PFSK-1 (cell line): ENCODE measurements at regions not wholly inside any gene's neighbourhood (a gene's known extent, or its start where the extent isn't known, plus 50 kb on each side); places are given as distances from the start of the nearest gene placed in this dataset.

Experiments used
- FOXP2 ChIP-seq: optimal IDR thresholded peaks from 2 replicates; pipeline ENCODE3; 2011; ENCODE audit warnings: borderline replicate concordance, control low read depth, inconsistent platforms; ENCODE audit not compliant: insufficient read depth; ENCODE audit errors: extremely low read length, extremely low read depth
- POLR2AphosphoS5 ChIP-seq: IDR thresholded peaks from 2 replicates; pipeline ENCODE4 v1.6.1; 2012; ENCODE audit warnings: low read depth, mild to moderate bottlenecking, control low read depth, low read length, moderate library complexity
- SIN3A ChIP-seq: IDR thresholded peaks from 2 replicates; pipeline ENCODE4 v1.6.1; 2012; ENCODE audit warnings: mild to moderate bottlenecking, low read length, moderate library complexity, borderline replicate concordance; ENCODE audit not compliant: insufficient read depth
- TAF1 ChIP-seq: IDR thresholded peaks from 2 replicates; pipeline ENCODE4 v1.6.1; 2012; ENCODE audit warnings: low read length, control low read depth, borderline replicate concordance; ENCODE audit not compliant: insufficient read depth
- TF ChIP-seq, protein P1 (sequence below), 2 experiments: IDR thresholded peaks; 2 replicates each; pipeline versions ENCODE4 v1.6.1 to v1.8.0; 2011 to 2012; ENCODE audit warnings: low read depth in 2 of 2, low read length in 2 of 2, control low read depth in 1 of 2, inconsistent platforms in 1 of 2, mild to moderate bottlenecking in 1 of 2, moderate library complexity in 1 of 2; ENCODE audit not compliant: insufficient read depth in 1 of 2

- TF ChIP-seq FOXP2 (no peak), SIN3A (no peak), TAF1 (no peak), POLR2AphosphoS5 (no peak)
- TF ChIP-seq, protein P1, sequence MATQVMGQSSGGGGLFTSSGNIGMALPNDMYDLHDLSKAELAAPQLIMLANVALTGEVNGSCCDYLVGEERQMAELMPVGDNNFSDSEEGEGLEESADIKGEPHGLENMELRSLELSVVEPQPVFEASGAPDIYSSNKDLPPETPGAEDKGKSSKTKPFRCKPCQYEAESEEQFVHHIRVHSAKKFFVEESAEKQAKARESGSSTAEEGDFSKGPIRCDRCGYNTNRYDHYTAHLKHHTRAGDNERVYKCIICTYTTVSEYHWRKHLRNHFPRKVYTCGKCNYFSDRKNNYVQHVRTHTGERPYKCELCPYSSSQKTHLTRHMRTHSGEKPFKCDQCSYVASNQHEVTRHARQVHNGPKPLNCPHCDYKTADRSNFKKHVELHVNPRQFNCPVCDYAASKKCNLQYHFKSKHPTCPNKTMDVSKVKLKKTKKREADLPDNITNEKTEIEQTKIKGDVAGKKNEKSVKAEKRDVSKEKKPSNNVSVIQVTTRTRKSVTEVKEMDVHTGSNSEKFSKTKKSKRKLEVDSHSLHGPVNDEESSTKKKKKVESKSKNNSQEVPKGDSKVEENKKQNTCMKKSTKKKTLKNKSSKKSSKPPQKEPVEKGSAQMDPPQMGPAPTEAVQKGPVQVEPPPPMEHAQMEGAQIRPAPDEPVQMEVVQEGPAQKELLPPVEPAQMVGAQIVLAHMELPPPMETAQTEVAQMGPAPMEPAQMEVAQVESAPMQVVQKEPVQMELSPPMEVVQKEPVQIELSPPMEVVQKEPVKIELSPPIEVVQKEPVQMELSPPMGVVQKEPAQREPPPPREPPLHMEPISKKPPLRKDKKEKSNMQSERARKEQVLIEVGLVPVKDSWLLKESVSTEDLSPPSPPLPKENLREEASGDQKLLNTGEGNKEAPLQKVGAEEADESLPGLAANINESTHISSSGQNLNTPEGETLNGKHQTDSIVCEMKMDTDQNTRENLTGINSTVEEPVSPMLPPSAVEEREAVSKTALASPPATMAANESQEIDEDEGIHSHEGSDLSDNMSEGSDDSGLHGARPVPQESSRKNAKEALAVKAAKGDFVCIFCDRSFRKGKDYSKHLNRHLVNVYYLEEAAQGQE (IDR thresholded peaks at IDR 0.05; ENCODE audit: insufficient read depth in 1 of 2, low read depth in 2 of 2, low read length in 2 of 2): no peak
Measured at GRCh38 chr5:2430606-2431005, 320.9 kb downstream of the IRX2 start.

- TF ChIP-seq, protein P1 (IDR thresholded peaks at IDR 0.05; ENCODE audit: insufficient read depth in 1 of 2, low read depth in 2 of 2, low read length in 2 of 2): no peak
- TF ChIP-seq TAF1: no peak
- TF ChIP-seq POLR2AphosphoS5: no peak
- TF ChIP-seq FOXP2: no peak
- TF ChIP-seq SIN3A: no peak
Measured at GRCh38 chr5:2427983-2428382, 323.5 kb downstream of the IRX2 start.

DNA sequence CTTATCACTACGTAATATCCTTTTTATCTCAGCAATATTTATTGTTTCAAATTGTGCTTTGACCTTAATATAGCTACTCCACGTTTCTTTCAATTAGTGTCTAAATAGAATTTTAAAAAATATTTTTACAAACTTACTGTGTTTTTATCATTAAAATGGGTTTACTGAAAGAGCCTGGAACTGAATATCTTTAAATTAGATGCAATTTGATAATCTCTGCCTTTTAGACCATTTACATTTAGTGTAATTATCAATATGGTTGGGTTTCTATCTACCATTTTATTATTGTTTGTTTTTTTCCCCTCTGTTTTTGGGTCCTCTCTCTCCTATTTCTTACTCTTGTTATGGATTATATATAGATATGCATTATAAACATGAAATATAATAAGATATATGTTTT, 327.8 kb downstream of the IRX2 start:
- TF ChIP-seq TAF1 (no peak), FOXP2 (no peak), SIN3A (no peak), POLR2AphosphoS5 (no peak)
- TF ChIP-seq, protein P1 (IDR thresholded peaks at IDR 0.05; ENCODE audit: insufficient read depth in 1 of 2, low read depth in 2 of 2, low read length in 2 of 2): no peak

GRCh38 chr5:2417301-2417700, 334.2 kb downstream of the IRX2 start:
- TF ChIP-seq TAF1: no peak
- TF ChIP-seq, protein P1 (IDR thresholded peaks at IDR 0.05; ENCODE audit: insufficient read depth in 1 of 2, low read depth in 2 of 2, low read length in 2 of 2): no peak
- no peak for TF ChIP-seq POLR2AphosphoS5
- no peak for TF ChIP-seq SIN3A
- no peak for TF ChIP-seq FOXP2

DNA sequence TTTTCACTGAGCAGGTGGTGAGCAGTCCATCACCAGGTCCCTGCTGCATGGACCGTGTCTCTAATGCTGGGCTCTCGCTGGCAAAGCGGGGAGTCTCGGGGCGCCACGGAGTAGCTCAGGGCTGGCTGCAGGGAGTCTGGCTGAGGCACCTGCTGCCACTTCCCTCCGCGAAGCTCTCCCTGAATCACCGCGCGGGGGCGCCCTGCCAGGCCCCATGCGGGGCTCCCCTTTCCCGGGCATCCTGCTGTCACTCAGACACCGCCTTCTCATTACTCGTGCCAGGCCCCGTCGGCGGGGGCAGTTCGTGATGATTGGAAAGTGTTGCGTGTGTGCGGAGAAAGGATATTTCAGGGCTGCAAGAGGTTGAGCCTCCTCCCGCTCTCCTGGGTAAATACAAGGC, 335.8 kb downstream of the IRX2 start:
- TF ChIP-seq SIN3A (no peak), POLR2AphosphoS5 (no peak), FOXP2 (no peak), TAF1 (no peak)
- TF ChIP-seq, protein P1 (IDR thresholded peaks at IDR 0.05; ENCODE audit: insufficient read depth in 1 of 2, low read depth in 2 of 2, low read length in 2 of 2): no peak
